Gastrocnemius medialis (tissue), 4 donors: ENCODE measurements at regions not wholly inside any gene's neighbourhood (a gene's known extent, or its start where the extent isn't known, plus 50 kb on each side); places are given as distances from the start of the nearest gene placed in this dataset.

Source experiments
- POLR2A ChIP-seq, 2 donors: fragments of 450-650 bp; IDR thresholded peaks; one replicate each; pipeline ENCODE4 v1.6.1; 2017; ENCODE audit warnings: antibody characterized with exemption in 2 of 2, mild to moderate bottlenecking in 2 of 2, moderate library complexity in 2 of 2
- TF ChIP-seq, protein P1 (sequence below), 5 experiments: fragments of 450-650 bp in 3 of 5; fragments of 200-600 bp in 2 of 5; sonication (generic) in 2 of 5; IDR thresholded peaks in 4 of 5; conservative IDR thresholded peaks in 1 of 5; 1 replicate in 4 of 5; 2 replicates in 1 of 5; pipeline ENCODE4 v1.5.1; 2016 to 2019; ENCODE audit warnings: antibody characterized with exemption in 5 of 5, mild to moderate bottlenecking in 3 of 5, moderate library complexity in 3 of 5

DNA sequence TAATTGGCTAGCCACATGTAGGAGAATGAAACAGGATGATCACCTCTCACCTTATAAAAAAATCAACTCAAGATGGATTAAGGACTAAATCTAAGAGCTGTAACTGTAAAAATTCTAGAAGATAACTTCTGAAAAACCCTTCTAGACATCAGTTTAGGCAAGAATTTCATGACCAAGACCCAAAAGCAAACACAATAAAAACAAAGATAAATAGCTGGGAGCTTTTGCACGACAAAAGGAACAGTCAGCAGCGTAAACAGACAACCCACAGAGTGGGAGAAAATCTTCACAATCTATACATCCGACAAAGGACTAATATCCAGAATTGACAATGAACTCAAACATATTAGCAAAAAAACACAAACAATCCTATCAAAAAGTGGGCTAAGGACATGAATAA is 316.3 kb downstream of the METTL4 start:
- TF ChIP-seq, protein P1, sequence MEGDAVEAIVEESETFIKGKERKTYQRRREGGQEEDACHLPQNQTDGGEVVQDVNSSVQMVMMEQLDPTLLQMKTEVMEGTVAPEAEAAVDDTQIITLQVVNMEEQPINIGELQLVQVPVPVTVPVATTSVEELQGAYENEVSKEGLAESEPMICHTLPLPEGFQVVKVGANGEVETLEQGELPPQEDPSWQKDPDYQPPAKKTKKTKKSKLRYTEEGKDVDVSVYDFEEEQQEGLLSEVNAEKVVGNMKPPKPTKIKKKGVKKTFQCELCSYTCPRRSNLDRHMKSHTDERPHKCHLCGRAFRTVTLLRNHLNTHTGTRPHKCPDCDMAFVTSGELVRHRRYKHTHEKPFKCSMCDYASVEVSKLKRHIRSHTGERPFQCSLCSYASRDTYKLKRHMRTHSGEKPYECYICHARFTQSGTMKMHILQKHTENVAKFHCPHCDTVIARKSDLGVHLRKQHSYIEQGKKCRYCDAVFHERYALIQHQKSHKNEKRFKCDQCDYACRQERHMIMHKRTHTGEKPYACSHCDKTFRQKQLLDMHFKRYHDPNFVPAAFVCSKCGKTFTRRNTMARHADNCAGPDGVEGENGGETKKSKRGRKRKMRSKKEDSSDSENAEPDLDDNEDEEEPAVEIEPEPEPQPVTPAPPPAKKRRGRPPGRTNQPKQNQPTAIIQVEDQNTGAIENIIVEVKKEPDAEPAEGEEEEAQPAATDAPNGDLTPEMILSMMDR (IDR thresholded peaks at IDR 0.05 in 4 of 5, conservative IDR thresholded peaks at IDR 0.05 in 1 of 5): no peak
- no peak for TF ChIP-seq POLR2A (IDR thresholded peaks at IDR 0.05)
